GM23338 (cell line): ENCODE measurements at regions not wholly inside any gene's neighbourhood (a gene's known extent, or its start where the extent isn't known, plus 50 kb on each side); places are given as distances from the start of the nearest gene placed in this dataset.
"Not testable (repeated sequence)": the region's sequence is repeated elsewhere in the genome, so short reads cannot be mapped to it uniquely, and the experiment has no call there.

Experiments used
- ATAC-seq: fragments of 200-7000 bp; cut with Tn5 transposase; 3 replicates; pipeline ENCODE4 v1.9.1; 2020
- DNase-seq: peaks from one replicate; pipeline ENCODE4 v3.0.0-alpha.2; 2015; ENCODE audit warnings: low spot score
- H2AFZ ChIP-seq: fragments of 200-600 bp; sonication (generic); 2 replicates; pipeline ENCODE4 v1.8.0; 2016; ENCODE audit warnings: antibody characterized with exemption, mild to moderate bottlenecking, moderate library complexity
- H3F3A ChIP-seq: fragments of 200-600 bp; sonication (generic); replicated peaks from 2 replicates; pipeline ENCODE4 v1.8.0; 2017; ENCODE audit warnings: antibody characterized with exemption, mixed run types, low read depth
- H3K27ac ChIP-seq: fragments of 200-600 bp; sonication (generic); 2 replicates; pipeline ENCODE4 v1.6.1; 2016; ENCODE audit warnings: low read depth
- H3K27me3 ChIP-seq: fragments of 200-600 bp; sonication (generic); 2 replicates; pipeline ENCODE4 v1.8.0; 2016; ENCODE audit warnings: mild to moderate bottlenecking, mixed run types, moderate library complexity; ENCODE audit not compliant: insufficient read depth
- H3K36me3 ChIP-seq: fragments of 200-600 bp; sonication (generic); 2 replicates; pipeline ENCODE4 v1.8.0; 2016; ENCODE audit warnings: mild to moderate bottlenecking; ENCODE audit not compliant: insufficient read depth
- H3K4me1 ChIP-seq: fragments of 200-600 bp; sonication (generic); 2 replicates; pipeline ENCODE4 v1.8.0; 2016; ENCODE audit warnings: mild to moderate bottlenecking, moderate library complexity; ENCODE audit not compliant: insufficient read depth
- H3K4me2 ChIP-seq: fragments of 200-600 bp; sonication (generic); 2 replicates; pipeline ENCODE4 v1.7.1; 2017; ENCODE audit warnings: mixed run types
- H3K4me3 ChIP-seq: fragments of 200-600 bp; sonication (generic); 2 replicates; pipeline ENCODE4 v1.6.1; 2016; ENCODE audit warnings: mixed run types
- H3K79me2 ChIP-seq: fragments of 200-600 bp; sonication (generic); replicated peaks from 2 replicates; pipeline ENCODE4 v1.8.0; 2017; ENCODE audit warnings: mild to moderate bottlenecking; ENCODE audit not compliant: insufficient read depth
- H3K9me2 ChIP-seq: fragments of 200-600 bp; sonication (generic); 2 replicates; pipeline ENCODE4 v1.8.0; 2017; ENCODE audit not compliant: insufficient read depth
- H4K20me1 ChIP-seq: fragments of 200-600 bp; sonication (generic); replicated peaks from 2 replicates; pipeline ENCODE4 v1.8.0; 2017; ENCODE audit warnings: mild to moderate bottlenecking; ENCODE audit not compliant: insufficient read depth
- H3K27ac Mint-ChIP-seq: 2 replicates; pipeline ENCODE4 v1.8.0; 2020; ENCODE audit warnings: inconsistent platforms, mild to moderate bottlenecking, moderate library complexity, mixed read lengths
- H3K27me3 Mint-ChIP-seq: 3 replicates; pipeline ENCODE4 v1.8.0; 2022; ENCODE audit warnings: low read depth, mild to moderate bottlenecking, moderate library complexity, mixed read lengths, inconsistent platforms; ENCODE audit not compliant: insufficient read depth, poor library complexity
- H3K36me3 Mint-ChIP-seq: 3 replicates; pipeline ENCODE4 v1.8.0; 2021; ENCODE audit warnings: low read depth, mild to moderate bottlenecking, inconsistent platforms, moderate library complexity, mixed read lengths
- H3K4me1 Mint-ChIP-seq: 3 replicates; pipeline ENCODE4 v1.8.0; 2020; ENCODE audit warnings: mild to moderate bottlenecking, inconsistent platforms, mixed read lengths
- H3K4me3 Mint-ChIP-seq: 3 replicates; pipeline ENCODE4 v1.8.0; 2021; ENCODE audit warnings: moderate library complexity, mild to moderate bottlenecking, inconsistent platforms, mixed read lengths
- H3K9me3 Mint-ChIP-seq: 3 replicates; pipeline ENCODE4 v1.8.0; 2020; ENCODE audit warnings: moderate library complexity, mild to moderate bottlenecking, inconsistent platforms, mixed read lengths
- CREB1 ChIP-seq: fragments of 250-450 bp; sonication (Bioruptor Pico); IDR thresholded peaks from 2 replicates; pipeline ENCODE4 v1.5.0; 2020; ENCODE audit warnings: low read depth, mild to moderate bottlenecking, moderate library complexity
- CTCF ChIP-seq, 2 experiments: fragments of 200-600 bp in 1 of 2; sonication (generic) in 1 of 2; conservative IDR thresholded peaks; 2 replicates each; pipeline versions ENCODE4 v1.5.1 to v1.6.1; 2016 to 2017; ENCODE audit warnings: antibody characterized with exemption in 2 of 2, low read depth in 2 of 2, mild to moderate bottlenecking in 2 of 2, moderate library complexity in 1 of 2
- EZH2 ChIP-seq: fragments of 200-600 bp; sonication (generic); IDR thresholded peaks from one replicate; pipeline ENCODE4 v1.8.0; 2017; ENCODE audit warnings: antibody characterized with exemption, mild to moderate bottlenecking, low read depth; ENCODE audit not compliant: unreplicated experiment
- JUNB ChIP-seq: IDR thresholded peaks from one replicate; pipeline ENCODE4 v1.6.1; 2016; ENCODE audit warnings: antibody characterized with exemption; ENCODE audit not compliant: unreplicated experiment
- POLR2AphosphoS5 ChIP-seq: IDR thresholded peaks from 2 replicates; pipeline ENCODE4 v1.6.1; 2016; ENCODE audit warnings: antibody characterized with exemption, low read depth
- REST ChIP-seq: IDR thresholded peaks from one replicate; pipeline ENCODE4 v1.6.1; 2018; ENCODE audit warnings: antibody characterized with exemption; ENCODE audit not compliant: unreplicated experiment
- STAT1 ChIP-seq: IDR thresholded peaks from one replicate; pipeline ENCODE4 v1.6.1; 2016; ENCODE audit warnings: antibody characterized with exemption; ENCODE audit not compliant: unreplicated experiment
- ZNF114 ChIP-seq: fragments of 250-450 bp; sonication (Bioruptor Pico); IDR thresholded peaks from 2 replicates; pipeline ENCODE4 v1.5.0; 2020; ENCODE audit warnings: mild to moderate bottlenecking, moderate library complexity
- ZNF331 ChIP-seq: fragments of 250-450 bp; sonication (Bioruptor Pico); IDR thresholded peaks from 2 replicates; pipeline ENCODE4 v1.5.0; 2020; ENCODE audit warnings: low read depth, mild to moderate bottlenecking, moderate library complexity
- TF ChIP-seq, protein P1 (sequence below): IDR thresholded peaks from 2 replicates; pipeline ENCODE4 v1.6.1; 2016; ENCODE audit warnings: antibody characterized with exemption

DNA sequence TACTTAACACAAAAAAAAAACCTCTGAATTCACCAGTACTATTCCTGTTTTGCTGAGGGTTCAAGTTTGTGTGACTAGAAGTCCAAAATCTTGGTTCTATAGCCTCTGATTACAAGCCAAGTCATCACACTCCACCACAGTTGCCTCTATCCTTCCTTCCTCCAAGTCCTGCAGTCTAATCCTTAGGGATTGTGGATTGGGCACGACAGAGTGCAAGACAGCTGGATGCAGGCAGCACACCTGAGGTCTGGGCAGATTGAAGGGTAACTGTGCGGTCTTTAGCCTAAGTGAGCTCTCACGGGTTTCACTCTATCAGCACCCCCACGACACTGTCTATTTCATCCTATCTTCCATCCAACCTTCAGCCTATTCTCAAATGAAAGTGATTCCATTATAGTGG is 299.4 kb upstream of the ID2 start (continued):
- TF ChIP-seq, protein P1, sequence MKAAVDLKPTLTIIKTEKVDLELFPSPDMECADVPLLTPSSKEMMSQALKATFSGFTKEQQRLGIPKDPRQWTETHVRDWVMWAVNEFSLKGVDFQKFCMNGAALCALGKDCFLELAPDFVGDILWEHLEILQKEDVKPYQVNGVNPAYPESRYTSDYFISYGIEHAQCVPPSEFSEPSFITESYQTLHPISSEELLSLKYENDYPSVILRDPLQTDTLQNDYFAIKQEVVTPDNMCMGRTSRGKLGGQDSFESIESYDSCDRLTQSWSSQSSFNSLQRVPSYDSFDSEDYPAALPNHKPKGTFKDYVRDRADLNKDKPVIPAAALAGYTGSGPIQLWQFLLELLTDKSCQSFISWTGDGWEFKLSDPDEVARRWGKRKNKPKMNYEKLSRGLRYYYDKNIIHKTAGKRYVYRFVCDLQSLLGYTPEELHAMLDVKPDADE, result no peak

- not testable (repeated sequence) for ATAC-seq, DNase-seq
Measured at GRCh38 chr2:8386748-8387147, 295.1 kb upstream of the ID2 start.

DNA sequence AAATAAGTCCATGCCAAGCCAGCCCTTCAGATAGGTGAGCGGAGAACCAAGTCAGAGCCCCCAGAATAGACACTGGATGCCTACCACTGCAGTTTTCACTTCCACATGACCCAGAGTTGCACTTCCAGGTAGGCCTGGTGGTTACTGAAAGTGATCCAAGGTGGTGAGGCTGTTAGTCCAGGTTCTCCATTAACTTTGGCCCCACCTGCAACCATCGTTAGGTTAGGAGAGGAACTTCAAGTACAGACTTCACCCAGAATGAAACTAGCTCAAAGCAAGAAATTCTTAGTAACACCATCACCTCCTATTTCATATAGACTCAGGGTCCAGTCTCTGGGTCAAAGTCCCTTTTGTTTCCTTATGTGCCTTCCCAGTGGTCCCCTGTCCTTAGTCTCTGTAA is 293.1 kb upstream of the ID2 start:
- Mint-ChIP-seq H3K27me3 (peaks cover 4% of the 10 kb centered on the region), H3K9me3 (peaks cover 3% of the 10 kb centered on the region; the same call in 2 of the 3 replicates), H3K4me3 (no peak overlapping the region), H3K4me1 (peaks cover 23% of the 10 kb centered on the region), H3K36me3 (peaks cover 3% of the 10 kb centered on the region; the same call in 1 of the 3 replicates), H3K27ac (no peak overlapping the region)
- H3K4me1 ChIP-seq, result peaks cover 12% of the 10 kb centered on the region
- no peaks in the 10 kb centered on the region for H4K20me1 ChIP-seq
- no peak overlapping the region for H3K4me3 ChIP-seq
- no peaks in the 10 kb centered on the region for H3K79me2 ChIP-seq
- H3F3A ChIP-seq, result no peaks in the 10 kb centered on the region; the same call in 1 of the 2 replicates
- H3K27ac ChIP-seq, result no peak overlapping the region
- H3K9me2 ChIP-seq, result peaks cover 14% of the 10 kb centered on the region; the same call in 1 of the 2 replicates
- DNase-seq (no peak), ATAC-seq (no peak)
- no peaks in the 10 kb centered on the region for H3K27me3 ChIP-seq
- H3K4me2 ChIP-seq, result no peak overlapping the region
- no peak overlapping the region for H2AFZ ChIP-seq
- no peaks in the 10 kb centered on the region for H3K36me3 ChIP-seq
- TF ChIP-seq CTCF (conservative IDR thresholded peaks at IDR 0.05; ENCODE audit: low read depth in 2 of 2), result no peak
- TF ChIP-seq STAT1, result no peak
- no peak for TF ChIP-seq REST
- no peak for TF ChIP-seq ZNF331 (CRISPR knock-in tag)
- no peak for TF ChIP-seq POLR2AphosphoS5
- TF ChIP-seq, protein P1, result no peak
- TF ChIP-seq JUNB, result no peak
- no peak for TF ChIP-seq ZNF114 (CRISPR knock-in tag)
- no peak for TF ChIP-seq CREB1 (CRISPR knock-in tag)
- TF ChIP-seq EZH2, result no peak

More at GRCh38 chr2:8386748-8387147, 295.1 kb upstream of the ID2 start:
- H3K79me2 ChIP-seq, H4K20me1 ChIP-seq, H2AFZ ChIP-seq, H3K4me3 Mint-ChIP-seq, H3K36me3 ChIP-seq, H3K4me3 ChIP-seq, H3K4me2 ChIP-seq, H3K27ac Mint-ChIP-seq, H3K27me3 ChIP-seq, H3K27ac ChIP-seq, H3F3A ChIP-seq, H3K27me3 Mint-ChIP-seq, H3K36me3 Mint-ChIP-seq, H3K9me3 Mint-ChIP-seq: not testable (repeated sequence)
- Histone ChIP-seq H3K9me2 (peaks cover 14% of the 10 kb centered on the region; the same call in 1 of the 2 replicates), H3K4me1 (peaks cover 12% of the 10 kb centered on the region)
- peaks cover 13% of the 10 kb centered on the region for H3K4me1 Mint-ChIP-seq
